HG02678 (cell line): ENCODE measurements at regions not wholly inside any gene's neighbourhood (a gene's known extent, or its start where the extent isn't known, plus 50 kb on each side); places are given as distances from the start of the nearest gene placed in this dataset.

Source experiments
- ATAC-seq: cut with Tn5 transposase; IDR thresholded peaks from one replicate; pipeline ENCODE4 v1.9.1; 2021; ENCODE audit warnings: mild to moderate bottlenecking, moderate library complexity; ENCODE audit not compliant: unreplicated experiment

- no peak for ATAC-seq
Measured at GRCh38 chr5:103941596-103941995, 379.0 kb upstream of the NUDT12 start.

GRCh38 chr5:103938146-103938695 is 375.6 kb upstream of the NUDT12 start:
- no peak for ATAC-seq

GRCh38 chr5:103929338-103930013 is 366.9 kb upstream of the NUDT12 start:
- no peak for ATAC-seq

GRCh38 chr5:103927739-103928138 is 365.1 kb upstream of the NUDT12 start:
- no peak for ATAC-seq

DNA sequence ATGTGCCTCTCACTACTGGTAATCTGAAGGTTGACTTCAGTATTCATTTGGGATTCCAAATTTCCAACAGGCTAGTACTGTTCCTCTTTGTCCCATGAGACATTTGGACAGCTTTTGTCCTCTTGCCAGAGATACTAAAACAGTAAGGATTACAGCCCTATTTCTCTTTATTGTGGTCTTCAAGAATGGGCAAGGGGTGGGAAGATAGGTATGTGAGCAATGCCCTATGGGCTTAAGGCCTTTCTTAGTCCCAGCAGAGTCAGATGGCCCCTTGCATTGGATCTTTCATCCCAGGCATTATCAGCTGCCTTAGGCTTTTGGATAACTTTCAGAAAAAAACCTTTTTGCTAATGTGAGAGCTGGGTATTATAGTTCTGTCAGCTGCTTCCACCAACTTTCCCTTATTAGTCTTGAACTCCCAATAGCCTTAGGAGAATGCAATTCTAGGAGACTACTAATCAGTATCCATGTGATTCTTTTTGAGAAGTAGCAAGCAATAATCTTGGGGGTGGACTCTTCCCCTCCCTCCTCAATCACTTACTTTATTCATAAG is 361.1 kb upstream of the NUDT12 start:
- no peak for ATAC-seq

DNA sequence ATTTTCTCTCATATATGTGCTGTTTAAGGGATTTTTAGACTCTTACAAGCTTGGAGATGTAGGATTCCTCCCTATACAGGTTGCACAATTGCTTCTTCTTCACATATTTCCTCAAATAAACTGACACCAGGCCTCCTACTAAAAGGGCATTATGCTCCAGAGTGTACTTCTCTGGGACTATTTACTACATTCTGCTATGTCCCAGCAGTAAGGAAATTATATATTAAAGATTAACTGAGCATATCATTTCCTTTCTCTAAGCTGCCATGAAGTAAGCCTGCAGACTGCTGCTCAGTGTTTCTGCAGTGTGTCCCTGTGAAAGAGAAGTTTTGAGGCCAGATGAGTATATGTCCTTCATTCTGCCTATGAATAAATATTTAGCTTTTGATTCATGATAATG is 356.9 kb upstream of the NUDT12 start:
- no peak for ATAC-seq

DNA sequence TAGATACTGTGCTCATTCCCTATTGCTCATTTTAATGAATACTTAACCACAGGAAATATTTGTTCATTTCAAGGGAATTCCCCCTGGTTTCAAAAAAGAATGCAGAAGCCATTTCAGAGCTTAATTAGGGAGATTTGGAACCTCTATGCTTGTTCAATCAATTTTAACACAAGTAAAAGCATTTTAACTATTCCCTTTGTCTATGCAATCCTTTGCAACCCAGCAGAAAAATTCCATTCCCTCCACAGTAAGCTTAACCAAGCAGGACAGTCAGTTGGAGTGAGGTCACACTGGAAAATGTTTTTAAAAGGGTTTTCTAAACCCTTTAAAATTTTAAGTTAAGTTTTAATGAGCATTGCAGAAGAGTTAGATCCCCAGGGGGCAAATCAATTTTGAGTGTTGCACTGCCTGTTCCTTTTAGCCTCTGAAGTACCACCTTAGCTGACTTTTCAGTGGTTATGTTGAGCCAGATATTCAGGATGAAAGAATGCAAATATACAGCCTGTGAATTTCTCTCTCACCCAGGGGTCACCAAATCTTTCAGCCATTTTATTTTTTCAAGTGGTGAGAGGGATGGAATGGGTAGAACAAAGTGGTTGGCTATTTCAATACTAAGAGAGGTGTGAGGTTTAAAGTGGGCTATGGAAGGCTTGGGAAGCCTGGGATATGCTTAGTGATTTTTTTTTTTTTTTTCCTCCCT is 356.2 kb upstream of the NUDT12 start:
- no peak for ATAC-seq

DNA sequence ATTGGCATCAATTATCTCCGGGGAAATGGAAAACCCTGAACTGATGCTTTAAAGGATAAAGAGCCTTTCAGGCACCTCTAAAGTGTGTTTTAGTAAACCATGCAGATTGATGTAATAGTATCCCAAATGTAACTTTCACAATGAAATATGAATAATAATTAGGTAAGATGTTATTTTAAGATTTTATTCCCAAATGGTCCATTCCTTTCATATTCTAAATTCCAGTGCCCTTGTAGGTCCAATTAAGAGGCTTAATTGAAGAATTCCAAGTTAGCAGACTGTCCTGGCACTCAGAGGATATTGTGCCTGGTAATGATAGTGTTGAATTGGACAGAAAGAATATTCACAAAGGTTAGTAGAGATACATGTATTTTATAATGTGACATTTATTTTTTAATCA is 352.5 kb upstream of the NUDT12 start:
- ATAC-seq: no peak

- ATAC-seq: no peak
Measured at GRCh38 chr5:103910786-103911185, 348.2 kb upstream of the NUDT12 start.

GRCh38 chr5:103910011-103910410 is 347.4 kb upstream of the NUDT12 start:
- ATAC-seq: no peak

GRCh38 chr5:103909391-103909790 is 346.8 kb upstream of the NUDT12 start:
- ATAC-seq: no peak

DNA sequence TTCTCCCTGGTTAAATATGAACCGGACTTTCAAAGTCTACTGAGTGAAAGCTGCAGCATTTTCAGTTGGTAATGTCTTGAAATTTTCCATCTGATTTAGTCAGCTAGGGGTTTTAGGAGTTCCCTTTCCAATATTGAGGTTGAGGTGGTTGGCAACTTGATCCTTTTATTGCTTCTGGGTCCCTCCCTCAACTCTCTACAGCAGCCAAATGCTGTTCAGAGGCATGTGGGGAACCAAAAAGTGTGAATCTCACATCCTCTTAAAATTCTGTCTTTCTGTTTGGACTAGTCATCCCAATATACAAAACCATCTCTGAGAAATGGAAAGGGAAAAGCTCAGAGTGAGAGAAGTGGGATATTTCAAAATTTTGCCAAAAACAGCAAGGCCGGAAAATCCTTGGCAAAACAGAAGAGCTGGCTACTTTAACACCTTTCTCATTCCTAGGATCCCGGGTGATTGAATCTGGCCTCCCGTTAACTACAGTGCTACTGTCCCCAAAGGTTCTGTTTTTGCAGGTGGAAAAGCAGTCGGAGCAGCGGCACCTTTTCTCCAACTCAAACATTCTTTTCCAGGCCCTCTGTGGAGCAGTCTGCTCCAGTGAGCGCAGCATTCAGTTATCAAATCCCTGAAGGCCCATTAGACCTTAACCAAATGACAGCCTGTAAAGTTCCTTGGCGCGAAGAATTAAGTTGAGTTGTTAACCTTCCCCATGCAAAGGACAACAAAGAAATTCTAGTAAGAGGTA is 345.9 kb upstream of the NUDT12 start:
- no peak for ATAC-seq

- no peak for ATAC-seq
Measured at GRCh38 chr5:103907001-103907400, 344.4 kb upstream of the NUDT12 start.

DNA sequence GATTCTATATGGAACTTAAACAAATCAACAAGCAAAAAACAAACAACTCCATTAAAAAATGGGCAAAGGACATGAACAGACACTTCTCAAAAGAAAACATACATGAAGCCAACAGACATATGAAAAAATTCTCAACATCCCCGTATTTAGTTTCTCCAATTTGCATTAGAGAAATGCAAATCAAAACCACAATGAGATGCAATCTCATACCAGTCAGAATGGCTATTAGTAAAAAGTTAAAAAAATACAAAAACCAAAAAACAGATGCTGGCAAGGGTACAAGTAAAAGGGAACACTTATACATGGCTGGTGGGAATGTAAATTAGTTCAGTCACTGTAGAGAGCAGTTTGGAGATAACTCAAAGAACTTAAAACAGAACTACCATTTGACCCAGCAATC is 342.1 kb upstream of the NUDT12 start:
- ATAC-seq: no peak

- no peak for ATAC-seq
Measured at GRCh38 chr5:103902893-103903292, 340.3 kb upstream of the NUDT12 start.

DNA sequence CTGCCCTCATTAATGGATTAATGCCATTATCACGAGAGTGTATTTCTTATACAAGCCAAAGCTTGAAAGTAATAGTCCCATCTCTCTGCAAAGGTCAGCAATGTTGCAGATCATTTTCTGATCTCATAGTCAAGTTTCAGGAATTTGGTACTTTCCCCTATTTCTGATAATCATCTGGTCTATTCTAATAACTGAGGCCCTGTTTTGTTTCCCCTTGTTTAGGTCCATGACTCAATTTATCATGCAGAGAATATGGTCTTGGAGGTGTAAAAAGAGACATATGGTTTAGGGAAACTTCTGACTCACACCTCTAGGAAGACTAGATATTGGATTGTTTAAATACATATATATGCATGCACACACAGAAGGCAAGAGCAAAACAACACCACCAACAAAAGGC is 339.3 kb upstream of the NUDT12 start:
- ATAC-seq: no peak

DNA sequence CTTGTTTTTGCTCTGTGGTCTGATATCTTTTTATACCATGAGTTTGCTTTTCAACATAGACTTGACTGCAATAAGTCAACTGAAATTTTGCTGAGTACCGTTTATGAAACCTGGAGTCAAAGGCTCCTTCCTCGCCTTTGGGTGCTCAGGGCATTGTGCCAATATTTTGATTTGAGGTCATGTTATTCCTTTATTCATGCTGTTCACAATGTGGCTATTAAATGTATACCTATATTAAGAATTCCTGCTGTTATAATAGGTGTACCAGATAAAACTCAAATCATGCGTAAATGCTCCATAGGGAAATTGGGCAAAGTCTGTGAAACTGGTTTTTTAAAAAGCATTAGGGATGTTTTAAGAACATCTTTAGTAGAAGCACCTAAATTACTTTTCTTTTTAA is 334.0 kb upstream of the NUDT12 start:
- ATAC-seq: no peak

GRCh38 chr5:103895738-103896137 is 333.1 kb upstream of the NUDT12 start:
- ATAC-seq: no peak

GRCh38 chr5:103894882-103895281 is 332.3 kb upstream of the NUDT12 start:
- ATAC-seq: no peak

- no peak for ATAC-seq
Measured at GRCh38 chr5:103891151-103891550, 328.6 kb upstream of the NUDT12 start.

DNA sequence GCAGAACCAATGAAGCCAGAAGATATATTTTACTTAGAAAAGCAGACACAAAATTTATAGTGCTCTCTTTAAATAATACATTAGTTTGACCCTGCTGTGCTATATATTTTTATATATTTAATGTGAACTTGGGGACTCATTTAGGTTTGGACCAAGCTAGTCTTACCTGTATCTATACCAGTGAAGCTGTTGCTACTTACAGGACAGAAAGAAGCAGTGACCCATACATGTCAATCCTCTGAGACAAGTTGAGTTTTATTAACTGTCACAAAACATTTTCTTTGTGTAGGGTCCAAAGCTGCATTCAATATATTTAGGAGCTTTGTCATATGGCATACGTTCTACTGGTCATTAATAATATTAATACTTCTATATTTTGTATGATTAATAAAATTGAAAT is 327.7 kb upstream of the NUDT12 start:
- ATAC-seq: no peak
